Non-pigmented ciliary epithelial cell (primary cell): ENCODE measurements at regions not wholly inside any gene's neighbourhood (a gene's known extent, or its start where the extent isn't known, plus 50 kb on each side); places are given as distances from the start of the nearest gene placed in this dataset.
"Not testable (repeated sequence)": the region's sequence is repeated elsewhere in the genome, so short reads cannot be mapped to it uniquely, and the experiment has no call there.

Experiments
- DNase-seq: peaks from one replicate; pipeline ENCODE4 v3.0.0-alpha.2; 2010; ENCODE audit warnings: low read depth

- no peak for DNase-seq
Measured at GRCh38 chr19:31037286-31037980, 311.8 kb downstream of the TSHZ3 start.

GRCh38 chr19:31031455-31031854, 317.8 kb downstream of the TSHZ3 start:
- not testable (repeated sequence) for DNase-seq

GRCh38 chr19:31023038-31023437, 326.2 kb downstream of the TSHZ3 start:
- DNase-seq, result no peak

- no peak for DNase-seq
Measured at GRCh38 chr19:31018936-31019335, 330.3 kb downstream of the TSHZ3 start.

- no peak for DNase-seq
Measured at GRCh38 chr19:31015778-31016177, 333.5 kb downstream of the TSHZ3 start.

- DNase-seq, result no peak
Measured at GRCh38 chr19:31014668-31015067, 334.6 kb downstream of the TSHZ3 start.

GRCh38 chr19:31013384-31014020, 335.7 kb downstream of the TSHZ3 start:
- no peak for DNase-seq

- DNase-seq, result no peak
Measured at GRCh38 chr19:31002518-31003244, 346.6 kb downstream of the TSHZ3 start.

GRCh38 chr19:31001991-31002390, 347.2 kb downstream of the TSHZ3 start:
- no peak for DNase-seq

GRCh38 chr19:31000913-31001312, 348.3 kb downstream of the TSHZ3 start:
- DNase-seq, result no peak

GRCh38 chr19:30999726-31000125, 349.5 kb downstream of the TSHZ3 start:
- DNase-seq, result peak; percentile 48

GRCh38 chr19:30997222-30997621, 352.0 kb downstream of the TSHZ3 start:
- DNase-seq, result no peak

- DNase-seq, result no peak
Measured at GRCh38 chr19:30978639-30979038, 370.6 kb downstream of the TSHZ3 start.

- DNase-seq, result no peak
Measured at GRCh38 chr19:30969591-30969990, 379.6 kb downstream of the TSHZ3 start.

GRCh38 chr19:30968841-30969399, 380.3 kb downstream of the TSHZ3 start:
- DNase-seq, result no peak

- no peak for DNase-seq
Measured at GRCh38 chr19:30968210-30968609, 381.0 kb downstream of the TSHZ3 start.

GRCh38 chr19:30966486-30966885, 382.8 kb downstream of the TSHZ3 start:
- DNase-seq, result no peak

GRCh38 chr19:30959011-30959410, 390.2 kb downstream of the TSHZ3 start:
- no peak for DNase-seq

- no peak for DNase-seq
Measured at GRCh38 chr19:30955112-30956104, 393.8 kb downstream of the TSHZ3 start.

GRCh38 chr19:30944276-30944932, 404.8 kb downstream of the TSHZ3 start:
- DNase-seq, result not testable (repeated sequence)
